OCI-M1 (cell line): ENCODE measurements at regions not wholly inside any gene's neighbourhood (a gene's known extent, or its start where the extent isn't known, plus 50 kb on each side); places are given as distances from the start of the nearest gene placed in this dataset.

ENCODE experiments used
- DNase-seq: peaks from one replicate; lab custom pipeline; 2025; lab: John Stamatoyannopoulos, UW

DNA sequence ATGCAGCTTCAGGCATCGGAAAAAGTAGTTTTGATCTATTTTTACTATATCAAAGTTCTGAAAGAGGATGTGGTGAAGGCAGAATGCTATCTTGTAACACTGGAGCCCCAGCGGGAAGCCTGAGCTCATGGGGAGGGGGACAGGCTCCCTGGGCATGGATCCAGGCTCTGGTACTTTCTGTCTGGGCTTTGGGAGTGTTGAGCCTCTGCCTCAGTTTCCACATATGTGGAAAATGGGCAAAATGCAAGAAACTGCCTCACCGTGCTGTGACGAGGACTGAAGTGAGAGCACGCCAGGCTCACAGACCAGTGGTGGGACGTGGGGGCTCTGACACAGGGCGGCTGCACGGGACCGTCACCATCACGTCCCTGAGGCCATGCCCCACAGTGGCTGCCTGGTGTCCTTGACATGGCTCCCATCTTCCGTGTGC is 182.9 kb upstream of the SHH start:
- peak; percentile 0 for DNase-seq

- DNase-seq: no peak
These were observed 182.1 kb upstream of the SHH start for GRCh38 chr7:155994279-155994811.

- DNase-seq: no peak
These were observed 181.4 kb upstream of the SHH start for GRCh38 chr7:155993420-155994278.

DNA sequence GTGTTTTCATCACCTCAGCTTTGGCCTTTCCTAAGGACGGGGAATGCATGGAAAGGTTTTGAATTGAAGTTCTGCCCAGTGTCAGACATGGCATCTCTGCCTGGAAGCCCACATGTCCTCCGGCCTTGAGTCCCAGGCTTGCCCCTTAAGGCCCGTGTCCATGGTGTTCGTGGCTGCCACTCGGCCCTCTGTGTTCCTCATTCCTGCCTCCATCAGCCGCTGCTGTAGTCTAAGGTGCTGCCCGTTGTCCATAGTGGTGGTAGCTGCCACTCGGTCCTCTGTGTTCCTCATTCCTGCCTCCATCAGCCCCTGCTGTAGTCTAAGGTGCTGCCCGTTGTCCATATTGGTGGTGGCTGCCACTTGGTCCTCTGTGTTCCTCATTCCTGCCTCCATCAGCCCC is 180.7 kb upstream of the SHH start:
- no peak for DNase-seq

GRCh38 chr7:155992538-155992937 is 180.3 kb upstream of the SHH start:
- no peak for DNase-seq

DNA sequence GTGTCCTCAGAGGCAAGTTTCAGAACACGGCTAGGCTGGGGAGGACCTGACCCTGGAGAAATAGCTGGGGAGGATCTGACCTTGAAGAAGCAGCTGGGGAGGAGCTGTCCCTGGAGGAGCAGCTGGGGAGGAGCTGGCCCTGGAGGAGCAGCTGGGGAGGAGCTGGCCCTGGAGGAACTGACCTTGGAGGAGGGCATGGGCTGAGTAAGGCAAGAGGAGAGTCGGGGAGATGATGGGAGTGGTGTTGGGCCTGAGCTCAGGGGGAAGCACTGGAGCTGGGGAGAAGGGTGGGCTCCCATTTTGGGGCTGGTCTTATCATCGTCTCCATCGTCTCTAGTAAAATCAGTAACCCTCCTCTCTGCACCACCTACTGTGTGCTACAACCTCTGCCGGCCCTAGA is 179.8 kb upstream of the SHH start:
- DNase-seq: no peak

- DNase-seq: no peak
These were observed 179.2 kb upstream of the SHH start for GRCh38 chr7:155991470-155991869.

DNA sequence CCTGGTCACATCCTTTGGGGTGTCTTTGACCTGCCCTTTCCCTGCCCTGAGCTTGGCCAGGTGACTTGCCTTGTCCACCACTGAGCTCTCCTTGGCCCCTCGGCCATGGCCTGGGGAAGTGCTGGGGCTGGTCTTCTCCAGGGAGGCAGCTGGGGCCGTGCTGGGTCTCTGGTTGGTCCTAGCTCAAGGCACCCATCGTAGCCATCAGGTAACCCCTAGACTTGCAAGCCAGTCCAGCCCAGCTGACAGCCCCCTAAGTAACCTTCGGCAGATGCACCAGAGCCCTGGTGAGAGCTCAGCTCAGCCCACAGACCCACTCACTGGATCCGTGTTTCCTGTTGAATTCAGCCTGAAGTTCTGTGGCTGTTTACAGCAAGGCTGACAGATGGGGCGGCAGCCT is 176.2 kb upstream of the SHH start:
- DNase-seq: no peak

- no peak for DNase-seq
These were observed 175.5 kb upstream of the SHH start for GRCh38 chr7:155987681-155988235.

DNA sequence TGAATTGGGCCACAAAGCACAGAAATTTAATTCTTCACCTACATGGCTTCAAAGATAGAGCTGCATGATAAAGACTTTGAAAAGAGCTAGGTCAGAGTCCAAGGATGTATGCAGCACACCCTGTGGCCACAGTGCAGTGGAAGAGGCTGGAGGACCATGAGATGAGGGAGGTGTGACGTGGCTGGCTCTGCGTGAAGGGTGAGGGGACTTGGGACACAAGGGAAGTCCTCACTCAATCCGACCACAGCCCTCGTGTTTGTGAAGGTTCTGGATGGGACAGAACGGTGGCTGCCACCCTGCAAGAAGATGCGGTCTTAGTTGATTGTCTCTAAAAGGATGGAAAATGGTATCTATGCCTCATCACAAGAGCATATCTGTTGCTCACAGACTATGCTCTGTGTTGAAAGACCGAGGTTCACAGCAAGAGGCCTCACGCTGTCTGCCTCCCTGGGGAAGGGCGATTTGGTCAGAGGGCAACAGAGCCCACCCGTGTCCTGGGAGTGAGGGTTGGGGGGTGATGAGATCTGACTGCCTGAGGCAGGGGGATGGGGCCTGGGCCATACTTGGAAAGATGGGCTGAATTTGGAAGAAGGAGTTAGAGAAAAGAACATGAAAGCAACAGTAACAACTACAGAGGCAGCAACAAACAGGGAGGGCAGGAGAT is 174.4 kb upstream of the SHH start:
- no peak for DNase-seq

DNA sequence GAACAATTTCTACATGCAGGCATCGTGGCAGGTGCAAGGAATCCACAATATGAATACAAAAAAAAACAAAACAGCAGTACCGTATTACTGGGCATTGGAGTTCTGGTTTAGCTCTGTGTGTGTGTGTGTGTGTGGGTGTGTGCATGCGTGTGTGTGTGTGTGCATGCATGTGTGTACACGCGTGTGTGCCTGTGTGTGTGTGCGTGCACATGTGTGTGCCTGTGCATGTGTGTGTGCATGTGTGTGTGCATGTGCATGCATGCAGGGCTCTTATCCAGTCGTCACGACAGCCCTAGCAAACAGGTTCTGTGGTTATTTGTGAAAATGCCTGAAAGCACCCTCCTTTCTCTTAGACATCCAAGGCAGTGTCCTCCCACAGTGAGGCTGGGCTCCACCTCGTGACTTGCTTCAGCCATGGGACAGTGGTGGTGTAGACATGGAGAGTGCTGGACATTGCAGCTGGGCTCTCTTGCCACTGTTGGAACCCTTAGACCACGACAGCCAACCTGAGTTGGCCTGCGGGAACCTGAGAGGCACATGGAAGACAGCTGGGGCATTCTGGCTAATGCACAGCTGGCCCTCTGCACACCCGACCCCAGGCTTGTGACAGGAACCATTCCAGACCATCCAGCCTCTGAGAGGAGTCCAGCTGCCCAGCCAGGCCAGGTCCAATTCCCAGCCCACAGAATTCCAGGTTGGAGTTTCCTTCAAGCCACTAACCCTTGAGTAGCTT is 173.4 kb upstream of the SHH start:
- no peak for DNase-seq

DNA sequence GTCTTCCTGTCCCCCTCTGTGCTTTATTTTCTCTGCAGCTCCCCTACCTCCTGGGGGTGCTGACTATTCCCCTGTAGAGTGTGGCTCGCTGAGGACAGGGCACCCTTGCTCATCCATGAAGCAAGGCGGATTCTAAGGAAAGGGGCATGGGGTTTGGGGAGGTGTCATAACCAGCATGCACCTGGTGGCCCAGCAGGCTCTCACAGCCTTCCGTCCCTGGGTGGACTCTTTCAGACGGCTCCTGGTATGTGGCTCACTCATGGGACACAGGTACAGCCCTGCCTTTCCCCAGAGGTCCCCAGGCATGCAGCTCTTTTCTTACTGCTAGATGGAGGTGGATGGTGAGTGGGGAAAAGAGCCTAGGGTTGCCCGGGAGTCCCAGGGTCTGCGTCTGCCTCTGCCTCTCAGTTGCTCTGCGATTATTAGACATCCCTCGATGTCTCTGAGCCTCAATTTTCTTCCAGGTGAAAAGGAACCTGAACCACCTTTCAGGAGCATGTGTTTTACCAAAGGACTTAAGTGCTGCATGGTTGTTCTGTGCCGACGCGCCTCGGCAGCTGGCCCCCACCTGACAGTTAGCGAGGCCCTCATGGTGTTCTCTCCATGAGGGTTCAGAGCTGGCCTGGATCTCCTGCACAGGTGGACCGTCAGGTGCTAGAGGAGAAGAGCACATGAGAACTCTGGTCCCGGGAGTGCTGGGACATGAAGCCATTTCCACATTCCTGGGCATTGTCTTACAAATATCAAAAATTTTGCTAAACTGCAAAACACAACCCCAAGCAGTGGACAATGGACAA is 172.5 kb upstream of the SHH start:
- no peak for DNase-seq

DNA sequence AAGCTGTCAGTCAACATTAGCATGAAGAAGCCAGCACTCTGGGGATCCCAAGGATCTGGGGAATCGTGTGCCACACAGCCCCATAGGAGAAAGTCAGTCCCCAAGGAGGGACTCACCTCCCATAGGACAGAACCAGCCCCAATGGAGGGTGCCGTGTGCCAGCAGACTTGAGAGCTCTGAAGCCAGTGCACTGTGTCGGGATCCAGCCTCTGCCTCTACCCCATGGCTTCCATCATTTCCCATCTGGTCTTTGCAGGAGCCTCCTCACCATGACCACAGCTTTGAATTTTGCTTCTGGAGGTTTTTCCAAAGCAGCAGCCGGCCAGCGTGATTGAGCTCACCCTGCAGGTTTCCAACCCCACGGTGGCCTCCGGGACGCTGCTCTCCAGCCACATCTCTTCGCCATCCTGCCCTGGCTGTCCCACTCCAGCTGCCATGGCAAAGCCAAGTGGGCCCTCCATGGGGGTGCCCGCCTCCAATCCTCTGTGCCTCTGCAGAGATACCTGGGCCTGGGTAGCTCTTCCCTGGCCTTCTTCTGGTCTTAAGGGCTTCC is 171.8 kb upstream of the SHH start:
- no peak for DNase-seq

GRCh38 chr7:155983176-155983815 is 171.0 kb upstream of the SHH start:
- no peak for DNase-seq

GRCh38 chr7:155981703-155982102 is 169.4 kb upstream of the SHH start:
- DNase-seq: no peak

DNA sequence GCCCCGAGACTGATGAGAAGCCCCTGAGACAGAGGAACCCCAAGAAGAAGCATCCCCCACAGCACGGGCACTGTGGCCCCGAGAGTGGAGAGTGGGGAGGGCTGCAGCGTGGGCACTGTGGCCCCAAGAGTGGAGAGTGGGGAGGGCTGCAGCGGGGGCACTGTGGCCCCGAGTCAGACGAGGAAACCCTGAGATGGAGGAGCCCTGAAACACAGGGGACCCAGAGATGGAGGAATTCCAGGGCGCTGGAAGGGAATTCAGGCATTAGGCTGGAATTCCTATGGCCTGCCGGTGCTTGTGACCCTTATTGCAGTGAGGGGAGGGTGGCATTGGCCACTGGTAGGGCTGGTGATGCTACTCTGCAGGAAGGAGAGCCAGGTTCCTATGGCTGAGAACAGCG is 168.6 kb upstream of the SHH start:
- no peak for DNase-seq

DNA sequence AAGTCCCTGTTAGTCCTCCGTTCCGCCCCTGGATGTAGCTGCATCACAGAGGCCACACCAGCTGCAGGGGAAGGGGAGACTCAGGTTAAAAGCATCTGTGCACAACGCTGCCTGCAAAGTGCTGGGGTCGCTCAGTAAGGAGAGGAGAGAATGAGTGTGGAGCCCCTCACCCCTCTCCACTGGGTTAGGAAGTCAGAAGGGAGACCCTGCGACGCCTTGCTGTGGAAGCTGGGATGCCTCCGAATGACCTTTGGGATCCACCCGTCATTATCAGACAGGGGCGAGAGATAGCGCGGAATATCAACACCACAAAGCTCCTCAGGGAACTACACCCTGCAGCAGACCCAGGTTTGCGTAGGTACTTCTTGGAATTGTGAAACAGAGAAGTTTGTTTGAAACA is 167.7 kb upstream of the SHH start:
- no peak for DNase-seq

DNA sequence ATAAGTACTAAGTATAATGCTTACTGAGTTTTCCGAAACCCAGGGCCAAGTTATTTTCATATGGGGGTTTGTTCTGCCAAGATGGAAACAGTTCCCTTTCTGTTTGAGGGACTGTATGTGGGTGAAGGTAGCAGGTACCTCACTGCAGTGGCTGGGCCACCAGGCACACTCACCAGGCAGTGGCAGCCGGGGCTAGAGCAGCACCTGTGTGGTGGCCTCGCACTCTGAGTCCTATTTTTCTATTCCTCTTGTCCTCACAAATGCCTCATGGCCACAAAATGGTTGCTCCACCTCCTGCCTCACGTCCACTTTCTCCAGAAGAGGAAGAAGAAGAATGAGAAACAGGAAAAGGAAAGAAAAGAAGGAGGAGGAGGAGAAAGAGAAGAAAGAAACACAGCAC is 167.3 kb upstream of the SHH start:
- no peak for DNase-seq

- DNase-seq: no peak
These were observed 163.2 kb upstream of the SHH start for GRCh38 chr7:155975490-155975889.

DNA sequence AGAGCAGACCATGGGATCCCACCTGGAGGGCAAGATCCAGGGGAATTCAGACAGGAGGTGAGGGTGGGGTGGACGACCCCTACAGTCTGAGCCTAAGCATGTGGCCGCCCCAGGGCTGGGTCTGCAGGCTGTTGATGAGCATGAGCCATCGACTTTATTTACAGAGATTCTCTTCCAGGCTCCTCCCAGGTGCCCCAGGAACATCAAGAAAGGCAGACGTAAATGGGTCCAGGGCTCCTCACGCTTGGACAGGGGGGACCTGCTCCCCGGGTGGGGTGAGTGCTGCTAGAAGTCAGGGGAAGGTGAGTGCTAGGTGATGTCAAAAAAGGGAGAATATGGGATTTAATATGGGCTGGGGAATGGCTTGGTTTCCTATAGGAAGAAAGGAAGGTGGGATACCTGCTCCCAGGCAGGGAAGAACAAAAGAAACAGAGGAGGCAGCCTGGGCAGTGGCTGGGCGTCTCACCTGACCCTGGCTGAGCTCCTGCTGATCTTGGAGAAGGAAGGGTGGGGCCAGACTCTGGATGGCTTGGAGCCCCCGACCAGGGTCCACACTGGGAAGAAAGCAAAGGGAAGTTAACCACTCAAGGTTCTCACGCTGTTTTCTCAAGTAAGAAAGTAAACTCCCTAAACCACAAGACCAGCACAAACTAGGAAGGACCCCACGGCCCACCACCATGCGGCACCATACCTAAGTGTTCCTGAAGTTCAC is 162.1 kb upstream of the SHH start:
- no peak for DNase-seq
